AG04450 (cell line): ENCODE measurements at regions not wholly inside any gene's neighbourhood (a gene's known extent, or its start where the extent isn't known, plus 50 kb on each side); places are given as distances from the start of the nearest gene placed in this dataset.

Experiments
- CTCF ChIA-PET: fragments of 300-600, 350-600 bp; formaldehyde crosslinking; extraction: SDS; loops from one replicate; lab custom pipeline; 2022; ENCODE audit warnings: antibody characterized with exemption, inconsistent platforms; lab: Charles Lee
- POLR2A ChIA-PET: fragments of 350-600 bp; formaldehyde crosslinking; extraction: SDS; loops from one replicate; lab custom pipeline; 2021; ENCODE audit warnings: antibody characterized with exemption, inconsistent platforms; lab: Yijun Ruan, JAX
- DNase-seq: peaks from one replicate; pipeline ENCODE4 v3.0.0-alpha.2; 2011; ENCODE audit warnings: low read depth, low spot score
- H3K27ac ChIP-seq: one replicate; pipeline ENCODE4 v1.5.1; 2012; ENCODE audit warnings: low read depth, low read length, control low read depth
- H3K27me3 ChIP-seq: one replicate; pipeline ENCODE4 v1.6.0; 2012; ENCODE audit warnings: low read length; ENCODE audit not compliant: control insufficient read depth, insufficient read depth
- H3K4me3 ChIP-seq: 2 replicates; pipeline ENCODE4 v1.5.1; 2011; ENCODE audit warnings: mild to moderate bottlenecking, low read depth, low read length, control low read depth
- H3K9me3 ChIP-seq: 2 replicates; pipeline ENCODE4 v1.5.1; 2012; ENCODE audit warnings: low read length; ENCODE audit not compliant: control insufficient read depth, insufficient read depth
- TF ChIP-seq, protein P1 (sequence below): IDR thresholded peaks from 2 replicates; pipeline ENCODE4 v1.5.1; 2011; ENCODE audit warnings: low read depth, low read length, control low read depth, inconsistent platforms

GRCh38 chr2:236654496-236654895 lies 84.9 kb downstream of the ACKR3 start:
- DNase-seq: no peak
- CTCF ChIA-PET: no interaction called here

DNA sequence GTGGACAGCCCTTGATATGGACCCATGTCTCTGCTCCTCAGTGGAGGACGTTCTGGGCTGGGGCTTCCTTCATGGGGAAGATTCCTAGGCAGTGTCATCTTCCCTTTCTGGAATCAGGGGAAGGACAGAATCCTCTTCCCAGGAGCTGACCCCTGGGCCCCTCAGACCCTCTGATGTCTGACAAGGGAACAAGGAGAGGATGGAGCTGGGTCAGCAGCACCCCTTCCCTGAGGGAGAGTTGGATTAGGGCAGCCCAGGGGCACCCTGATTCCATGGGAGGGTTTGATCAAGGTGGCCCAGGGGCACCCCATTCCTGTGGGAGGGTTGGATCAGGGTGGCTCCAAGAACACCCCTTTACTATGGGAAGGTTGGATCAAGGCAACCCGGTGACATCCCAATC lies 86.5 kb downstream of the ACKR3 start:
- ChIA-PET POLR2A (no interaction called here), CTCF (no interaction called here)
- DNase-seq: no peak
- Histone ChIP-seq H3K27me3 (no peaks in the 10 kb centered on the region), H3K4me3 (no peak overlapping the region), H3K9me3 (no peaks in the 10 kb centered on the region), H3K27ac (no peak overlapping the region)
- TF ChIP-seq, protein P1, sequence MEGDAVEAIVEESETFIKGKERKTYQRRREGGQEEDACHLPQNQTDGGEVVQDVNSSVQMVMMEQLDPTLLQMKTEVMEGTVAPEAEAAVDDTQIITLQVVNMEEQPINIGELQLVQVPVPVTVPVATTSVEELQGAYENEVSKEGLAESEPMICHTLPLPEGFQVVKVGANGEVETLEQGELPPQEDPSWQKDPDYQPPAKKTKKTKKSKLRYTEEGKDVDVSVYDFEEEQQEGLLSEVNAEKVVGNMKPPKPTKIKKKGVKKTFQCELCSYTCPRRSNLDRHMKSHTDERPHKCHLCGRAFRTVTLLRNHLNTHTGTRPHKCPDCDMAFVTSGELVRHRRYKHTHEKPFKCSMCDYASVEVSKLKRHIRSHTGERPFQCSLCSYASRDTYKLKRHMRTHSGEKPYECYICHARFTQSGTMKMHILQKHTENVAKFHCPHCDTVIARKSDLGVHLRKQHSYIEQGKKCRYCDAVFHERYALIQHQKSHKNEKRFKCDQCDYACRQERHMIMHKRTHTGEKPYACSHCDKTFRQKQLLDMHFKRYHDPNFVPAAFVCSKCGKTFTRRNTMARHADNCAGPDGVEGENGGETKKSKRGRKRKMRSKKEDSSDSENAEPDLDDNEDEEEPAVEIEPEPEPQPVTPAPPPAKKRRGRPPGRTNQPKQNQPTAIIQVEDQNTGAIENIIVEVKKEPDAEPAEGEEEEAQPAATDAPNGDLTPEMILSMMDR: no peak

More at GRCh38 chr2:236654496-236654895, 84.9 kb downstream of the ACKR3 start:
- POLR2A ChIA-PET: no interaction called here
- no peak overlapping the region for H3K4me3 ChIP-seq
- TF ChIP-seq, protein P1: no peak
- no peak overlapping the region for H3K27ac ChIP-seq
- no peaks in the 10 kb centered on the region for H3K27me3 ChIP-seq
- no peaks in the 10 kb centered on the region for H3K9me3 ChIP-seq

GRCh38 chr2:236656721-236657120 lies 87.1 kb downstream of the ACKR3 start:
- DNase-seq: no peak
- Histone ChIP-seq H3K27ac (no peak overlapping the region), H3K9me3 (no peaks in the 10 kb centered on the region), H3K27me3 (no peaks in the 10 kb centered on the region), H3K4me3 (no peak overlapping the region)
- CTCF ChIA-PET: no interaction called here
- POLR2A ChIA-PET: no interaction called here
- TF ChIP-seq, protein P1: no peak

- H3K27ac ChIP-seq: no peak overlapping the region
- ChIA-PET CTCF (no interaction called here), POLR2A (no interaction called here)
- peaks cover 2% of the 10 kb centered on the region for H3K27me3 ChIP-seq
- TF ChIP-seq, protein P1: no peak
- no peaks in the 10 kb centered on the region for H3K9me3 ChIP-seq
- no peak for DNase-seq
- no peak overlapping the region for H3K4me3 ChIP-seq
Observed at GRCh38 chr2:236657215-236657614, 87.6 kb downstream of the ACKR3 start.

GRCh38 chr2:236657801-236658200 lies 88.2 kb downstream of the ACKR3 start:
- TF ChIP-seq, protein P1: no peak
- POLR2A ChIA-PET: no interaction called here
- no peaks in the 10 kb centered on the region for H3K9me3 ChIP-seq
- CTCF ChIA-PET: no interaction called here
- no peak for DNase-seq
- no peak overlapping the region for H3K27ac ChIP-seq
- peaks cover 2% of the 10 kb centered on the region for H3K27me3 ChIP-seq
- H3K4me3 ChIP-seq: no peak overlapping the region
